ENCODE measurements at regions not wholly inside any gene's neighbourhood (a gene's known extent, or its start where the extent isn't known, plus 50 kb on each side); places are given as distances from the start of the nearest gene placed in this dataset.

DNA sequence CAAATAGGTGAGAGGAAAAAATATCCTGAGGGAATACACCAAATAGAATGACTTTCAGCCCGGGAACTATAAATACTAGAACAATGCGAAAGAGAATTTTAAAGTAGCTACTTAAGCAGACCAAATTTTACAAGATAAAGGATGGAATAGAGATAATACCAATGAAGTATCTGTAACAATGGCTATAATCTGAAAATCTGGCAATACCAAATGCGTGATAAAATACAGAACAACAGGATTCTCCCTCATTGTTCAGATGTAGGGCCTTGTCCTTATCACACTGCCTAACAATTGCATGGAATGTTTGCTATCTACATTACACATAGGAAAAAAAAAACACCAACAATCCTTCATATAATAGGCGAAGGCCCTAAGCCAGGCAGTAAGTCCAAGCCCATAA is 815.4 kb upstream of the MDGA2 start:
- ATAC-seq (ENCODE audit: low read depth) (no peak), DNase-seq (no peak)
- no peaks in the 10 kb centered on the region for H3K27me3 Mint-ChIP-seq
- intact Hi-C loops (cut with micrococcal nuclease), result no loop called here
- TF ChIP-seq, protein P1, sequence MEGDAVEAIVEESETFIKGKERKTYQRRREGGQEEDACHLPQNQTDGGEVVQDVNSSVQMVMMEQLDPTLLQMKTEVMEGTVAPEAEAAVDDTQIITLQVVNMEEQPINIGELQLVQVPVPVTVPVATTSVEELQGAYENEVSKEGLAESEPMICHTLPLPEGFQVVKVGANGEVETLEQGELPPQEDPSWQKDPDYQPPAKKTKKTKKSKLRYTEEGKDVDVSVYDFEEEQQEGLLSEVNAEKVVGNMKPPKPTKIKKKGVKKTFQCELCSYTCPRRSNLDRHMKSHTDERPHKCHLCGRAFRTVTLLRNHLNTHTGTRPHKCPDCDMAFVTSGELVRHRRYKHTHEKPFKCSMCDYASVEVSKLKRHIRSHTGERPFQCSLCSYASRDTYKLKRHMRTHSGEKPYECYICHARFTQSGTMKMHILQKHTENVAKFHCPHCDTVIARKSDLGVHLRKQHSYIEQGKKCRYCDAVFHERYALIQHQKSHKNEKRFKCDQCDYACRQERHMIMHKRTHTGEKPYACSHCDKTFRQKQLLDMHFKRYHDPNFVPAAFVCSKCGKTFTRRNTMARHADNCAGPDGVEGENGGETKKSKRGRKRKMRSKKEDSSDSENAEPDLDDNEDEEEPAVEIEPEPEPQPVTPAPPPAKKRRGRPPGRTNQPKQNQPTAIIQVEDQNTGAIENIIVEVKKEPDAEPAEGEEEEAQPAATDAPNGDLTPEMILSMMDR (IDR thresholded peaks at IDR 0.05), result no peak
- H3K4me1 Mint-ChIP-seq, result no peaks in the 10 kb centered on the region
- POLR2A ChIA-PET, result no interaction called here
- CTCF ChIA-PET, result no interaction called here
- no peaks in the 10 kb centered on the region for H3K36me3 Mint-ChIP-seq (ENCODE audit: low read depth)
- H3K9me3 Mint-ChIP-seq, result peaks cover 2% of the 10 kb centered on the region
- H3K4me3 Mint-ChIP-seq, result no peak overlapping the region
- no peak overlapping the region for H3K27ac Mint-ChIP-seq

DNA sequence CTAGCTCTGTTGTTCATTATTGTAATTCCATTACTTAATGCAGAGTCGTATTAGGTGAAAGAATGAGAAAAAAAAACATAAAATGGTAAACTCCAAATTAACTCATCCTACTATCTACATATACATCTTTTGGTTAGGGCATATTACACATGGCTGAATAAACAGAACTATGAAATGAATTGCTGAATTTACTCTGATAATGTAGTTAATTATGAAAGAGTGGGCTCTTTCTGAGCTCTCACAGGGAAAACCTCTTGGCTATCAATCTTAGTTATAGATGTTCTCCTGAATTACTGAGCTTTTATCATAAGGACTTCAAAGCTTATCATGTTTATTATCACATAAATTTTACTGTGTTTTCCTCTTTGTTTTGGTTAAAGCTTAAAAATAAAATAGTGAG is 798.5 kb upstream of the MDGA2 start:
- no peaks in the 10 kb centered on the region for H3K27me3 Mint-ChIP-seq
- H3K36me3 Mint-ChIP-seq (ENCODE audit: low read depth), result no peaks in the 10 kb centered on the region
- DNase-seq (no peak), ATAC-seq (ENCODE audit: low read depth) (no peak)
- H3K9me3 Mint-ChIP-seq, result peaks cover 1% of the 10 kb centered on the region
- no peak overlapping the region for H3K4me3 Mint-ChIP-seq
- POLR2A ChIA-PET, result no interaction called here
- TF ChIP-seq, protein P1 (IDR thresholded peaks at IDR 0.05), result no peak
- intact Hi-C loops (cut with micrococcal nuclease), result no loop called here
- no peaks in the 10 kb centered on the region for H3K4me1 Mint-ChIP-seq
- no peak overlapping the region for H3K27ac Mint-ChIP-seq
- CTCF ChIA-PET, result no interaction called here

- TF ChIP-seq, protein P1 (IDR thresholded peaks at IDR 0.05), result no peak
- no peaks in the 10 kb centered on the region for H3K4me1 Mint-ChIP-seq
- no peaks in the 10 kb centered on the region for H3K27me3 Mint-ChIP-seq
- no peaks in the 10 kb centered on the region for H3K9me3 Mint-ChIP-seq
- ChIA-PET CTCF (no interaction called here), POLR2A (no interaction called here)
- no peak overlapping the region for H3K4me3 Mint-ChIP-seq
- H3K27ac Mint-ChIP-seq, result no peak overlapping the region
- DNase-seq, result no peak
- no peaks in the 10 kb centered on the region for H3K36me3 Mint-ChIP-seq (ENCODE audit: low read depth)
- intact Hi-C loops (cut with micrococcal nuclease), result no loop called here
- ATAC-seq (ENCODE audit: low read depth), result no peak
These were observed 780.6 kb upstream of the MDGA2 start for GRCh38 chr14:48456051-48456450.

GRCh38 chr14:48454887-48455286 is 779.5 kb upstream of the MDGA2 start:
- ChIA-PET POLR2A (no interaction called here), CTCF (no interaction called here)
- Mint-ChIP-seq H3K9me3 (no peaks in the 10 kb centered on the region), H3K36me3 (ENCODE audit: low read depth) (no peaks in the 10 kb centered on the region), H3K4me1 (no peaks in the 10 kb centered on the region), H3K27ac (no peak overlapping the region), H3K4me3 (no peak overlapping the region), H3K27me3 (no peaks in the 10 kb centered on the region)
- intact Hi-C loops (cut with micrococcal nuclease), result no loop called here
- no peak for DNase-seq
- TF ChIP-seq, protein P1 (IDR thresholded peaks at IDR 0.05), result no peak
- ATAC-seq (ENCODE audit: low read depth), result no peak

- no peaks in the 10 kb centered on the region for H3K27me3 Mint-ChIP-seq
- no peaks in the 10 kb centered on the region for H3K9me3 Mint-ChIP-seq
These were observed 777.1 kb upstream of the MDGA2 start for GRCh38 chr14:48452437-48452995.

More at GRCh38 chr14:48452437-48452995, 777.1 kb upstream of the MDGA2 start:
- no peak overlapping the region for H3K4me3 Mint-ChIP-seq
- no peaks in the 10 kb centered on the region for H3K36me3 Mint-ChIP-seq (ENCODE audit: low read depth)
- CTCF ChIA-PET, result no interaction called here
- TF ChIP-seq, protein P1 (IDR thresholded peaks at IDR 0.05), result no peak
- intact Hi-C loops (cut with micrococcal nuclease), result no loop called here
- ATAC-seq (ENCODE audit: low read depth) (no peak), DNase-seq (no peak)
- no peaks in the 10 kb centered on the region for H3K4me1 Mint-ChIP-seq
- POLR2A ChIA-PET, result no interaction called here
- H3K27ac Mint-ChIP-seq, result no peak overlapping the region
